H9 (cell line): ENCODE measurements at regions not wholly inside any gene's neighbourhood (a gene's known extent, or its start where the extent isn't known, plus 50 kb on each side); places are given as distances from the start of the nearest gene placed in this dataset.

Source experiments
- DNase-seq: peaks from one replicate; pipeline ENCODE4 v3.0.0-alpha.2; 2017
- H2AFZ ChIP-seq: one replicate; pipeline ENCODE4 v1.6.1; 2013; ENCODE audit warnings: mild to moderate bottlenecking, low read length, control low read depth, moderate library complexity
- H2AK5ac ChIP-seq: 2 replicates; pipeline ENCODE4 v1.6.1; 2013; ENCODE audit warnings: low read length, control low read depth, mixed read lengths; ENCODE audit not compliant: insufficient read length
- H2BK120ac ChIP-seq: one replicate; pipeline ENCODE4 v1.6.1; 2013; ENCODE audit warnings: low read depth, mild to moderate bottlenecking, low read length, control low read depth, inconsistent platforms; ENCODE audit not compliant: poor library complexity, severe bottlenecking
- H2BK12ac ChIP-seq: 2 replicates; pipeline ENCODE4 v1.6.1; 2013; ENCODE audit warnings: low read length, control low read depth, mixed read lengths, low read depth; ENCODE audit not compliant: insufficient read length
- H2BK15ac ChIP-seq: 2 replicates; pipeline ENCODE4 v1.6.1; 2013; ENCODE audit warnings: low read depth, low read length, control low read depth
- H2BK20ac ChIP-seq: one replicate; pipeline ENCODE4 v1.6.1; 2013; ENCODE audit warnings: low read depth, mild to moderate bottlenecking, low read length, control low read depth, inconsistent platforms; ENCODE audit not compliant: poor library complexity, severe bottlenecking
- H2BK5ac ChIP-seq: 2 replicates; pipeline ENCODE4 v1.6.1; 2013; ENCODE audit warnings: low read length, control low read depth, mixed read lengths; ENCODE audit not compliant: insufficient read length
- H3K14ac ChIP-seq: 2 replicates; pipeline ENCODE4 v1.6.1; 2013; ENCODE audit warnings: low read length, control low read depth; ENCODE audit not compliant: insufficient read depth
- H3K18ac ChIP-seq: 2 replicates; pipeline ENCODE4 v1.6.1; 2013; ENCODE audit warnings: low read depth, mild to moderate bottlenecking, mixed read lengths, low read length, control low read depth; ENCODE audit not compliant: insufficient read length
- H3K23ac ChIP-seq: 2 replicates; pipeline ENCODE4 v1.6.1; 2013; ENCODE audit warnings: low read length, control low read depth, mixed read lengths, low read depth; ENCODE audit not compliant: insufficient read length
- H3K23me2 ChIP-seq: 2 replicates; pipeline ENCODE4 v1.6.1; 2013; ENCODE audit warnings: low read depth, mild to moderate bottlenecking, mixed read lengths, low read length, control low read depth; ENCODE audit not compliant: insufficient read length, poor library complexity, severe bottlenecking
- H3K27ac ChIP-seq: 2 replicates; pipeline ENCODE4 v1.5.1; 2013; ENCODE audit warnings: low read length, control low read depth, mixed read lengths, low read depth; ENCODE audit not compliant: insufficient read length
- H3K27me3 ChIP-seq: 2 replicates; pipeline ENCODE4 v1.6.1; 2013; ENCODE audit warnings: low read length, control low read depth, inconsistent platforms; ENCODE audit not compliant: insufficient read depth
- H3K4ac ChIP-seq: 2 replicates; pipeline ENCODE4 v1.6.1; 2013; ENCODE audit warnings: low read depth, mild to moderate bottlenecking, control low read depth, inconsistent platforms, low read length, moderate library complexity
- H3K4me1 ChIP-seq: 2 replicates; pipeline ENCODE4 v1.6.1; 2013; ENCODE audit warnings: low read length, control low read depth, inconsistent platforms; ENCODE audit not compliant: insufficient read depth
- H3K4me2 ChIP-seq: 2 replicates; pipeline ENCODE4 v1.6.1; 2013; ENCODE audit warnings: low read length, control low read depth, mixed read lengths; ENCODE audit not compliant: insufficient read length, insufficient read depth
- H3K56ac ChIP-seq: 2 replicates; pipeline ENCODE4 v1.6.1; 2013; ENCODE audit warnings: low read depth, mild to moderate bottlenecking, mixed read lengths, low read length, control low read depth; ENCODE audit not compliant: insufficient read length
- H3K79me1 ChIP-seq: 2 replicates; pipeline ENCODE4 v1.6.1; 2013; ENCODE audit warnings: low read depth, mild to moderate bottlenecking, moderate library complexity, low read length, control low read depth, inconsistent platforms; ENCODE audit not compliant: insufficient read depth, poor library complexity, severe bottlenecking
- H3K79me2 ChIP-seq: 2 replicates; pipeline ENCODE4 v1.6.1; 2013; ENCODE audit warnings: low read length, control low read depth, inconsistent platforms; ENCODE audit not compliant: insufficient read depth
- H3K9ac ChIP-seq: 2 replicates; pipeline ENCODE4 v1.6.1; 2013; ENCODE audit warnings: low read length, control low read depth, mixed read lengths; ENCODE audit not compliant: insufficient read length; ENCODE audit errors: extremely low read depth
- H3K9me3 ChIP-seq: one replicate; pipeline ENCODE4 v1.6.1; 2013; ENCODE audit warnings: low read depth, low read length, inconsistent platforms; ENCODE audit not compliant: control insufficient read depth
- H3T11ph ChIP-seq: one replicate; pipeline ENCODE4 v1.6.1; 2013; ENCODE audit warnings: mild to moderate bottlenecking, low read length, control low read depth, inconsistent platforms
- H4K20me1 ChIP-seq: one replicate; pipeline ENCODE4 v1.6.1; 2013; ENCODE audit not compliant: control insufficient read depth, insufficient read length, insufficient read depth
- H4K5ac ChIP-seq: 2 replicates; pipeline ENCODE4 v1.6.1; 2013; ENCODE audit warnings: low read depth, mild to moderate bottlenecking, mixed read lengths, low read length, control low read depth; ENCODE audit not compliant: insufficient read length
- H4K8ac ChIP-seq: replicated peaks from 2 replicates; pipeline ENCODE4 v1.6.1; 2013; ENCODE audit warnings: low read length, control low read depth, mixed read lengths, low read depth; ENCODE audit not compliant: insufficient read length
- H4K91ac ChIP-seq: 2 replicates; pipeline ENCODE4 v1.6.1; 2013; ENCODE audit warnings: low read depth, mild to moderate bottlenecking, moderate library complexity, mixed read lengths, low read length, control low read depth; ENCODE audit not compliant: insufficient read length
- H3K27ac Mint-ChIP-seq, 3 experiments: 2 replicates in 2 of 3; 3 replicates in 1 of 3; pipeline ENCODE4 v1.8.0; 2020 to 2021; ENCODE audit warnings: mixed read lengths in 3 of 3, mild to moderate bottlenecking in 1 of 3, moderate library complexity in 1 of 3
- H3K27me3 Mint-ChIP-seq: 2 replicates; pipeline ENCODE4 v1.8.0; 2021; ENCODE audit warnings: low read depth, mild to moderate bottlenecking, moderate library complexity, mixed read lengths
- H3K36me3 Mint-ChIP-seq, 3 experiments: 2 replicates in 2 of 3; 3 replicates in 1 of 3; pipeline ENCODE4 v1.8.0; 2020 to 2021; ENCODE audit warnings: low read depth in 3 of 3, mixed read lengths in 3 of 3; ENCODE audit not compliant: insufficient read depth in 1 of 3
- H3K4me1 Mint-ChIP-seq, 2 experiments: 2 replicates each; pipeline ENCODE4 v1.8.0; 2020; ENCODE audit warnings: mixed read lengths in 2 of 2
- H3K4me3 Mint-ChIP-seq, 2 experiments: 2 replicates in 1 of 2; 3 replicates in 1 of 2; pipeline ENCODE4 v1.8.0; 2020 to 2021; ENCODE audit warnings: mild to moderate bottlenecking in 2 of 2, mixed read lengths in 2 of 2, moderate library complexity in 1 of 2
- H3K9me3 Mint-ChIP-seq, 2 experiments: 2 replicates in 1 of 2; 3 replicates in 1 of 2; pipeline ENCODE4 v1.8.0; 2020; ENCODE audit warnings: mild to moderate bottlenecking in 2 of 2, mixed read lengths in 2 of 2, moderate library complexity in 1 of 2
- WGBS: extraction: QIAGEN DNeasy Blood & Tissue Kit; methylation state at CpG from one replicate; pipeline ENCODE4 v1.1.7; 2013; ENCODE audit warnings: missing lambda C conversion rate, low lambda C conversion rate, mixed read lengths; ENCODE audit not compliant: insufficient read length; ENCODE audit errors: extremely low coverage; 5-methylcytosine and 5-hydroxymethylcytosine counted together
- TF ChIP-seq, protein P1 (sequence below): fragments of 200-600 bp; sonication (generic); conservative IDR thresholded peaks from 3 replicates; pipeline ENCODE4 v1.8.0; 2021; ENCODE audit warnings: antibody characterized with exemption, mild to moderate bottlenecking

DNA sequence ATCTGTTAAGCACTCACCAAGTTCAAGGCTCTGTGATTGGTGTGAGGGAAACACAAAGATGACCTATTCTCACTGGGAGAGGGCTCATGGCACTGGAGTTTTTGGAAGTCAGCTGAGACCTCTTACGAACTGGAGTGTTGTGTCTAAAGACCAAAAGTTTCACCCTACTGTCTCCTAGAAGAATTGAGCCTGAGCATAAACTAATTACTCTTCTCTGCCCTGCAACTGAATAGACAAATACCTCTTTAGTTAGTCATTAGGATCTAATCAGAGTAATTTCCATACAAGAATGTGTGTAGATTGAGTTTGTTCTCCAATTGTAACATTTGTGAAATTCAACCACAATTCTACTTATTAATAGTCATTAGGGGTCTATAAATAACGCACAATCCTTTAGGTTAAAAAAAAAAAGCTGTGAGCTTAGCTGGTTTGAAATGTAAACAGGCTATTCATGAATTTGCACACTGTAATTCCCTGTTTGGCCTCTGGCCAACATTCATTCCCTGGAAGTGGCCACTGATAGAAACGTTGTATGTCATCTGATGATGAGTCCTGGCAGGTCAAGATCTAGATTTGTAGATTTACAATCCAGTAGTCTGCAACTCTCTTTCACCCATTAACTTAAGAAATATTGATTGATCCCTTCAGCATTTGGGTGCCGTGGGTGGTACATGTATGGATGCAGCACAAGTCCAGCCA is 76.8 kb upstream of the SOX14 start:
- H3K27ac ChIP-seq = no peak overlapping the region
- H4K91ac ChIP-seq = no peak overlapping the region
- H3K9me3 Mint-ChIP-seq = no peaks in the 10 kb centered on the region
- no peaks in the 10 kb centered on the region; a peak in 1 of 7 replicates for H3K36me3 Mint-ChIP-seq
- no peak overlapping the region for H3K4ac ChIP-seq
- H3K79me1 ChIP-seq = no peaks in the 10 kb centered on the region
- H3K4me2 ChIP-seq = no peak overlapping the region
- H3K9me3 ChIP-seq = no peaks in the 10 kb centered on the region
- no peak overlapping the region for H2BK20ac ChIP-seq
- no peak for DNase-seq
- H3K18ac ChIP-seq = no peak overlapping the region
- H3K79me2 ChIP-seq = no peaks in the 10 kb centered on the region
- no peak overlapping the region for H2BK12ac ChIP-seq
- no peak overlapping the region for H4K8ac ChIP-seq
- H4K5ac ChIP-seq = no peak overlapping the region
- no peaks in the 10 kb centered on the region for H4K20me1 ChIP-seq
- no CpG with 5 or more reads among the region's 4 CpGs for WGBS
- H2BK15ac ChIP-seq = no peak overlapping the region
- no peak overlapping the region for H3K23ac ChIP-seq
- H3K27me3 ChIP-seq = no peaks in the 10 kb centered on the region
- no peak overlapping the region for H3T11ph ChIP-seq
- H3K4me1 ChIP-seq = no peaks in the 10 kb centered on the region
- H3K23me2 ChIP-seq = no peaks in the 10 kb centered on the region
- no peak overlapping the region for H3K4me3 Mint-ChIP-seq
- no peak overlapping the region for H3K27ac Mint-ChIP-seq
- H2BK5ac ChIP-seq = no peak overlapping the region
- H2AFZ ChIP-seq = no peak overlapping the region
- no peak overlapping the region for H3K9ac ChIP-seq
- no peaks in the 10 kb centered on the region for H3K27me3 Mint-ChIP-seq
- no peak overlapping the region for H3K14ac ChIP-seq
- TF ChIP-seq, protein P1, sequence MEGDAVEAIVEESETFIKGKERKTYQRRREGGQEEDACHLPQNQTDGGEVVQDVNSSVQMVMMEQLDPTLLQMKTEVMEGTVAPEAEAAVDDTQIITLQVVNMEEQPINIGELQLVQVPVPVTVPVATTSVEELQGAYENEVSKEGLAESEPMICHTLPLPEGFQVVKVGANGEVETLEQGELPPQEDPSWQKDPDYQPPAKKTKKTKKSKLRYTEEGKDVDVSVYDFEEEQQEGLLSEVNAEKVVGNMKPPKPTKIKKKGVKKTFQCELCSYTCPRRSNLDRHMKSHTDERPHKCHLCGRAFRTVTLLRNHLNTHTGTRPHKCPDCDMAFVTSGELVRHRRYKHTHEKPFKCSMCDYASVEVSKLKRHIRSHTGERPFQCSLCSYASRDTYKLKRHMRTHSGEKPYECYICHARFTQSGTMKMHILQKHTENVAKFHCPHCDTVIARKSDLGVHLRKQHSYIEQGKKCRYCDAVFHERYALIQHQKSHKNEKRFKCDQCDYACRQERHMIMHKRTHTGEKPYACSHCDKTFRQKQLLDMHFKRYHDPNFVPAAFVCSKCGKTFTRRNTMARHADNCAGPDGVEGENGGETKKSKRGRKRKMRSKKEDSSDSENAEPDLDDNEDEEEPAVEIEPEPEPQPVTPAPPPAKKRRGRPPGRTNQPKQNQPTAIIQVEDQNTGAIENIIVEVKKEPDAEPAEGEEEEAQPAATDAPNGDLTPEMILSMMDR = no peak
- no peak overlapping the region for H3K56ac ChIP-seq
- no peak overlapping the region for H2BK120ac ChIP-seq
- no peaks in the 10 kb centered on the region for H3K4me1 Mint-ChIP-seq
- no peak overlapping the region for H2AK5ac ChIP-seq
